ENCODE measurements at regions not wholly inside any gene's neighbourhood (a gene's known extent, or its start where the extent isn't known, plus 50 kb on each side); places are given as distances from the start of the nearest gene placed in this dataset.

DNA sequence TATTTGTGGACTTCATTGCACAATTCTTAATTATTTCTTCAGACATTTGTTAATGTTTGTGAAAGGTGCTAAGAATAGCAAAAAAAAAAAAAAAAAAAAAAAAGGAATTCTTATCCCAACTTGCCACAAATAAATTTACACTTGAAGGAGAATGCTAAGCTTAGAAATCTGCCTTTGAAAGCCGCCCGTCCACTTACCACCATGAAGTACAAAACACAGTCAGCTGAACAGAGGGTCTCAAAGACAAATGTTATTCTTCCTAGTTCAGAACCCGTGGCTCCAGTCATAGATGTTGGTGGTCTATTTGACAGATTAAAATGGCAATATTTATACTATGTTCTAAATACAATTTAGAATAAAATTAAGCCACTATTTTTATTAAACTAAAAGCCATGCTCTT, 141.2 kb downstream of the ELAPOR2 start:
- H3K79me2 ChIP-seq (ENCODE audit: control insufficient read depth, insufficient read depth, low read length), result no peaks in the 10 kb centered on the region
- no peaks in the 10 kb centered on the region for H3K36me3 ChIP-seq (replicated peaks in 1 of 2; ENCODE audit: control extremely low read depth in 1 of 2, control insufficient read depth in 1 of 2, extremely low read depth in 1 of 2, insufficient read depth in 2 of 2, low read length in 1 of 2)
- ChIA-PET CTCF (interaction anchor here (0.9 to 1.4 kb wide), 3 partner anchors 8 to 234 kb away, joined by 3 to 6 read pairs (median 4); partner anchors contain the start of gene DMTF1), POLR2A (no interaction called here)
- no peaks in the 10 kb centered on the region for H4K20me1 ChIP-seq (ENCODE audit: control insufficient read depth, insufficient read depth, low read length, poor library complexity, severe bottlenecking)
- no peaks in the 10 kb centered on the region for H3K4me1 ChIP-seq (ENCODE audit: control insufficient read depth in 2 of 2, insufficient read depth in 2 of 2, low read length in 2 of 2)
- no peaks in the 10 kb centered on the region for H3K27me3 ChIP-seq (replicated peaks in 1 of 4; ENCODE audit: control extremely low read depth in 1 of 4, control insufficient read depth in 3 of 4, insufficient read depth in 4 of 4, low read length in 3 of 4)
- H3K4me3 ChIP-seq (ENCODE audit: control extremely low read depth in 1 of 5, extremely low read depth in 1 of 5, insufficient read depth in 1 of 5, low read depth in 2 of 5, low read length in 4 of 5), result no peak overlapping the region
- H3K27ac ChIP-seq (ENCODE audit: low read length in 2 of 2), result no peak overlapping the region
- intact Hi-C loops (cut with micrococcal nuclease), result no loop called here
- TF ChIP-seq EZH2 (IDR thresholded peaks at IDR 0.05; ENCODE audit: borderline replicate concordance, insufficient read depth, low read depth, low read length, poor library complexity, severe bottlenecking), result no peak
- TF ChIP-seq, protein P1, sequence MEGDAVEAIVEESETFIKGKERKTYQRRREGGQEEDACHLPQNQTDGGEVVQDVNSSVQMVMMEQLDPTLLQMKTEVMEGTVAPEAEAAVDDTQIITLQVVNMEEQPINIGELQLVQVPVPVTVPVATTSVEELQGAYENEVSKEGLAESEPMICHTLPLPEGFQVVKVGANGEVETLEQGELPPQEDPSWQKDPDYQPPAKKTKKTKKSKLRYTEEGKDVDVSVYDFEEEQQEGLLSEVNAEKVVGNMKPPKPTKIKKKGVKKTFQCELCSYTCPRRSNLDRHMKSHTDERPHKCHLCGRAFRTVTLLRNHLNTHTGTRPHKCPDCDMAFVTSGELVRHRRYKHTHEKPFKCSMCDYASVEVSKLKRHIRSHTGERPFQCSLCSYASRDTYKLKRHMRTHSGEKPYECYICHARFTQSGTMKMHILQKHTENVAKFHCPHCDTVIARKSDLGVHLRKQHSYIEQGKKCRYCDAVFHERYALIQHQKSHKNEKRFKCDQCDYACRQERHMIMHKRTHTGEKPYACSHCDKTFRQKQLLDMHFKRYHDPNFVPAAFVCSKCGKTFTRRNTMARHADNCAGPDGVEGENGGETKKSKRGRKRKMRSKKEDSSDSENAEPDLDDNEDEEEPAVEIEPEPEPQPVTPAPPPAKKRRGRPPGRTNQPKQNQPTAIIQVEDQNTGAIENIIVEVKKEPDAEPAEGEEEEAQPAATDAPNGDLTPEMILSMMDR (IDR thresholded peaks at IDR 0.05), result no peak
- no CpG with 5 or more reads among the region's 3 CpGs for WGBS (ENCODE audit: insufficient coverage)
- DNase-seq (no peak), ATAC-seq (ENCODE audit: low read depth) (no peak)
- H3K4me2 ChIP-seq (replicated peaks; ENCODE audit: low read depth, low read length, poor library complexity, severe bottlenecking), result no peak overlapping the region
- H3K9me3 ChIP-seq (ENCODE audit: control extremely low read depth in 1 of 3, control insufficient read depth in 2 of 3, insufficient read depth in 1 of 3, low read length in 2 of 3), result no peaks in the 10 kb centered on the region
- Mint-ChIP-seq H3K4me1 (no peaks in the 10 kb centered on the region), H3K27ac (no peak overlapping the region), H3K9me3 (ENCODE audit: insufficient read depth) (no peaks in the 10 kb centered on the region), H3K4me3 (no peak overlapping the region), H3K27me3 (no peaks in the 10 kb centered on the region)
- no peak overlapping the region for H3K9ac ChIP-seq (ENCODE audit: low read length)
- H2AFZ ChIP-seq (ENCODE audit: insufficient read depth, low read depth, low read length, poor library complexity, severe bottlenecking), result no peak overlapping the region

DNA sequence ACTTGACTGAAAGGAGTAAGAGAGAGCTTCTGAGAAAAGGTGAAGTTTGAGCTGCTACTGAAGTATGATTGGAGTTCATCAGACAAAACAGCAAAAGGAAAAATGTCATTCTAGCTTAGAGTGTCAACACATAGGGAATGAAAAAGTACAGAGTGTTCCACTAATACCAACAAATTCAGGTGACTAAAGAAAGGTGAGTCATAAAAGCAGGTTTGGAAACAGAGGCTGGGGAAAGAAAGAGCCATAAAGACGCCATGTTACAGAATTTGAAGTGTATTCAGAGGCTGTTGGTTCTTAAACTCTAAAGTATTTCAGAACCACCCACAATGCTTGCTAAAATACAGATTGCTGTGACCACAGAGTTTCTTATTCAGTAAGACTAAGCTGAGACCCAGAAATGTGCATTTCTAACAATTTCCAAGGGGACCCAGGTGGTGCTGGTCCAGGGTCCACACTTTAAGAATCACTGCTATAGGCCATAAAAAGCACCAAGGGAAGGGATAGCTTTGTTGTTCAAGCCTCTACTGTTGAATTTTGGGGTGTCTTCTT, 143.1 kb downstream of the ELAPOR2 start:
- intact Hi-C loops (cut with micrococcal nuclease), result no loop called here
- Mint-ChIP-seq H3K27ac (no peak overlapping the region), H3K4me3 (no peak overlapping the region), H3K9me3 (ENCODE audit: insufficient read depth) (no peaks in the 10 kb centered on the region), H3K27me3 (no peaks in the 10 kb centered on the region), H3K4me1 (no peaks in the 10 kb centered on the region)
- CTCF ChIA-PET, result interaction anchor here (1.0 to 2.6 kb wide), 4 partner anchors 10 to 322 kb away, joined by 3 to 10 read pairs (median 6); no protein-coding TSS in a partner anchor
- H3K9ac ChIP-seq (ENCODE audit: low read length), result no peak overlapping the region
- H4K20me1 ChIP-seq (ENCODE audit: control insufficient read depth, insufficient read depth, low read length, poor library complexity, severe bottlenecking), result no peaks in the 10 kb centered on the region
- H3K27me3 ChIP-seq (replicated peaks in 1 of 4; ENCODE audit: control extremely low read depth in 1 of 4, control insufficient read depth in 3 of 4, insufficient read depth in 4 of 4, low read length in 3 of 4), result no peaks in the 10 kb centered on the region
- H3K27ac ChIP-seq (ENCODE audit: low read length in 2 of 2), result no peak overlapping the region
- WGBS (ENCODE audit: insufficient coverage), result no CpG with 5 or more reads among the region's 1 CpG
- H3K9me3 ChIP-seq (ENCODE audit: control extremely low read depth in 1 of 3, control insufficient read depth in 2 of 3, insufficient read depth in 1 of 3, low read length in 2 of 3), result no peaks in the 10 kb centered on the region
- H3K4me2 ChIP-seq (replicated peaks; ENCODE audit: low read depth, low read length, poor library complexity, severe bottlenecking), result no peak overlapping the region
- no peak for ATAC-seq (ENCODE audit: low read depth)
- H3K79me2 ChIP-seq (ENCODE audit: control insufficient read depth, insufficient read depth, low read length), result no peaks in the 10 kb centered on the region
- TF ChIP-seq EZH2 (IDR thresholded peaks at IDR 0.05; ENCODE audit: borderline replicate concordance, insufficient read depth, low read depth, low read length, poor library complexity, severe bottlenecking), result no peak
- TF ChIP-seq, protein P1 (IDR thresholded peaks at IDR 0.05), result no peak
- H3K36me3 ChIP-seq (replicated peaks in 1 of 2; ENCODE audit: control extremely low read depth in 1 of 2, control insufficient read depth in 1 of 2, extremely low read depth in 1 of 2, insufficient read depth in 2 of 2, low read length in 1 of 2), result no peaks in the 10 kb centered on the region
- no peak overlapping the region for H2AFZ ChIP-seq (ENCODE audit: insufficient read depth, low read depth, low read length, poor library complexity, severe bottlenecking)
- no peak for DNase-seq
- POLR2A ChIA-PET, result no interaction called here
- no peak overlapping the region for H3K4me3 ChIP-seq (ENCODE audit: control extremely low read depth in 1 of 5, extremely low read depth in 1 of 5, insufficient read depth in 1 of 5, low read depth in 2 of 5, low read length in 4 of 5)
- H3K4me1 ChIP-seq (ENCODE audit: control insufficient read depth in 2 of 2, insufficient read depth in 2 of 2, low read length in 2 of 2), result no peaks in the 10 kb centered on the region
